GM12878 (cell line): ENCODE measurements at regions not wholly inside any gene's neighbourhood (a gene's known extent, or its start where the extent isn't known, plus 50 kb on each side); places are given as distances from the start of the nearest gene placed in this dataset.

ENCODE experiments used
- ATAC-seq: fragments of 200-7000 bp; cut with Tn5 transposase; 3 replicates; pipeline ENCODE4 v1.9.1; 2020; ENCODE audit warnings: mild to moderate bottlenecking, moderate library complexity
- BruUV-seq: library from RNA; stranded (reverse); fragments of 400-500 nt; replicated peaks from 2 replicates; lab custom pipeline; 2021; lab: Mats Ljungman, UMichigan
- CTCF ChIA-PET: fragments of 300-600 bp; sonication (Branson Sonifier 250); formaldehyde crosslinking; extraction: SDS; loops from one replicate; lab custom pipeline; 2021; ENCODE audit warnings: inconsistent platforms; lab: Yijun Ruan, JAX
- POLR2A ChIA-PET: fragments of 350-600 bp; formaldehyde crosslinking; extraction: SDS; loops from one replicate; lab custom pipeline; 2021; ENCODE audit warnings: inconsistent platforms; lab: Charles Lee
- RAD21 ChIA-PET: fragments of 300-600 bp; sonication (Branson Sonifier 250); formaldehyde crosslinking; loops from one replicate; lab custom pipeline; 2023; ENCODE audit warnings: antibody characterized with exemption; ENCODE audit not compliant: unreplicated experiment; lab: Charles Lee
- SMC1A ChIA-PET: fragments of 300-600 bp; sonication (Branson Sonifier 250); formaldehyde crosslinking; loops from one replicate; lab custom pipeline; 2023; ENCODE audit not compliant: unreplicated experiment, uncharacterized antibody; lab: Charles Lee
- DNase-seq: peaks from one replicate; pipeline ENCODE4 v3.0.0-alpha.2; 2011; ENCODE audit warnings: low read depth, low spot score
- FAIRE-seq: peaks from 3 replicates; lab custom pipeline; 2011; peaks lifted over from hg19 to GRCh38; lab: Jason Lieb, UNC
- H2AFZ ChIP-seq: 2 replicates; pipeline ENCODE4 v1.6.0; 2011; ENCODE audit warnings: low read depth, low read length, control low read depth; ENCODE audit not compliant: control insufficient read depth
- H3K27ac ChIP-seq: 2 replicates; pipeline ENCODE4 v1.5.1; 2011; ENCODE audit warnings: control low read depth; ENCODE audit not compliant: control insufficient read depth, insufficient read depth
- H3K27me3 ChIP-seq, 2 experiments: replicated peaks in 1 of 2; 2 replicates each; pipeline versions ENCODE4 v1.6.0 to v1.6.1; 2011; ENCODE audit warnings: low read length in 1 of 2; ENCODE audit not compliant: control insufficient read depth in 2 of 2, insufficient read depth in 2 of 2
- H3K36me3 ChIP-seq, 2 experiments: 2 replicates each; pipeline ENCODE4 v1.5.1; 2011; ENCODE audit warnings: low read length in 1 of 2; ENCODE audit not compliant: control insufficient read depth in 2 of 2, insufficient read depth in 2 of 2
- H3K4me1 ChIP-seq: 2 replicates; pipeline ENCODE4 v1.6.1; 2011; ENCODE audit warnings: mild to moderate bottlenecking, low read length, moderate library complexity, mixed read lengths; ENCODE audit not compliant: control insufficient read depth, insufficient read depth
- H3K4me2 ChIP-seq: 2 replicates; pipeline ENCODE4 v1.6.0; 2011; ENCODE audit warnings: control low read depth; ENCODE audit not compliant: control insufficient read depth, insufficient read depth
- H3K4me3 ChIP-seq: fragments of 200-600 bp; sonication (generic); 2 replicates; pipeline ENCODE4 v1.5.1; 2016
- H3K79me2 ChIP-seq: 2 replicates; pipeline ENCODE4 v1.6.0; 2011; ENCODE audit warnings: low read length; ENCODE audit not compliant: control insufficient read depth, insufficient read depth
- H3K9ac ChIP-seq: 2 replicates; pipeline ENCODE4 v1.8.0; 2011; ENCODE audit warnings: low read length, control low read depth, mixed read lengths; ENCODE audit not compliant: control insufficient read depth, insufficient read depth
- H3K9me3 ChIP-seq: replicated peaks from 3 replicates; pipeline ENCODE4 v1.5.1; 2011; ENCODE audit warnings: mild to moderate bottlenecking, low read length; ENCODE audit not compliant: control insufficient read depth, insufficient read depth
- H4K20me1 ChIP-seq: 2 replicates; pipeline ENCODE4 v1.6.0; 2011; ENCODE audit not compliant: control insufficient read depth, insufficient read depth
- ATF7 ChIP-seq: fragments of 450-650 bp; IDR thresholded peaks from 2 replicates; pipeline ENCODE4 v1.6.1; 2016; ENCODE audit warnings: low read depth, mild to moderate bottlenecking
- CBX3 ChIP-seq: fragments of 200-600 bp; sonication (generic); IDR thresholded peaks from 2 replicates; pipeline ENCODE4 v1.6.1; 2016; ENCODE audit warnings: low read depth, borderline replicate concordance
- CHD1 ChIP-seq: IDR thresholded peaks from 2 replicates; pipeline ENCODE4 v1.6.1; 2012; ENCODE audit warnings: low read depth, low read length, improper control_type of control experiment
- NFXL1 ChIP-seq: fragments of 450-650 bp; IDR thresholded peaks from 2 replicates; pipeline ENCODE4 v1.6.1; 2017; ENCODE audit warnings: antibody characterized with exemption, mild to moderate bottlenecking, borderline replicate concordance
- WGBS: methylation state at CpG from one replicate; pipeline ENCODE4 v1.1.6; 2016; ENCODE audit warnings: low lambda C conversion rate; ENCODE audit not compliant: insufficient replicate concordance, insufficient coverage; ENCODE audit errors: missing lambda C conversion rate; 5-methylcytosine and 5-hydroxymethylcytosine counted together
- in situ Hi-C: fragments of 300-500 bp; cut with MboI; formaldehyde crosslinking; loops from 9 replicates; pipeline ENCODE4 v1.14.3; 2018; ENCODE audit warnings: mixed read lengths
- intact Hi-C: fragments of 100-400 bp; cut with micrococcal nuclease; formaldehyde crosslinking; loops from one replicate; pipeline ENCODE4 v1.14.2; 2022; ENCODE audit not compliant: unreplicated experiment
- TF ChIP-seq, protein P1 (sequence below): IDR thresholded peaks from 2 replicates; pipeline ENCODE4 v1.6.1; 2012; ENCODE audit warnings: low read depth, low read length, improper control_type of control experiment
- TF ChIP-seq, protein P2 (sequence below): IDR thresholded peaks from 2 replicates; pipeline ENCODE4 v1.6.1; 2012; ENCODE audit warnings: low read depth, low read length, improper control_type of control experiment
- TF ChIP-seq, protein P3 (sequence below): fragments of 150-350 bp; IDR thresholded peaks from 2 replicates; pipeline ENCODE4 v1.6.1; 2014; ENCODE audit warnings: mild to moderate bottlenecking, low read depth, low read length

DNA sequence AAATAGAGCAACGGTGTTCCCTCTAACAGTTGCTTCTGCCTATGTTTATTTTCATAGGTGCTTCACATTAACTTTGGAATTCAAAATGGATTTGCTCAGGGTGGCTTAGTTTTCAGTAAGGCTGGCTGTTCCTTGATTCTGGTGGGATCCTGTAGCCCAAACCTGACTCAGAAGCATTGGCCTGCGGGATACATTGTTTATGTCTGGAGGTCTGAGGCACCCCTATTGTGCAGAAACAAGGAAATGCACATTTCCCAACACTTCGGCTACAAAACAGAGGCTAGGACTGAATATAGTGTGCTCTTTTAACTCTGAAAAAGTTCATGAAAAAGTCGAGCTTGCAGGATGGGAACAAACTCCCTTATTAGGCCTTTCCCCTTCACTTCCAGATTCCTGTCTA is 133.8 kb upstream of the F3 start:
- no TSS peak for BruUV-seq
- intact Hi-C loops (no loop called here), in situ Hi-C loops (no loop called here)
- Histone ChIP-seq H3K27me3 (no peaks in the 10 kb centered on the region; a peak in 1 of 4 replicates), H3K9me3 (no peaks in the 10 kb centered on the region), H4K20me1 (no peaks in the 10 kb centered on the region)
- 10% methylated on average over 4 of the region's 4 CpGs for WGBS
- no peak for TF ChIP-seq ATF7
- TF ChIP-seq CHD1, result no peak
- TF ChIP-seq, protein P1, sequence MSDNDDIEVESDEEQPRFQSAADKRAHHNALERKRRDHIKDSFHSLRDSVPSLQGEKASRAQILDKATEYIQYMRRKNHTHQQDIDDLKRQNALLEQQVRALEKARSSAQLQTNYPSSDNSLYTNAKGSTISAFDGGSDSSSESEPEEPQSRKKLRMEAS, result no peak
- TF ChIP-seq CBX3, result no peak
- TF ChIP-seq, protein P2, sequence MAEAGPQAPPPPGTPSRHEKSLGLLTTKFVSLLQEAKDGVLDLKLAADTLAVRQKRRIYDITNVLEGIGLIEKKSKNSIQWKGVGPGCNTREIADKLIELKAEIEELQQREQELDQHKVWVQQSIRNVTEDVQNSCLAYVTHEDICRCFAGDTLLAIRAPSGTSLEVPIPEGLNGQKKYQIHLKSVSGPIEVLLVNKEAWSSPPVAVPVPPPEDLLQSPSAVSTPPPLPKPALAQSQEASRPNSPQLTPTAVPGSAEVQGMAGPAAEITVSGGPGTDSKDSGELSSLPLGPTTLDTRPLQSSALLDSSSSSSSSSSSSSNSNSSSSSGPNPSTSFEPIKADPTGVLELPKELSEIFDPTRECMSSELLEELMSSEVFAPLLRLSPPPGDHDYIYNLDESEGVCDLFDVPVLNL, result no peak
- TF ChIP-seq, protein P3, sequence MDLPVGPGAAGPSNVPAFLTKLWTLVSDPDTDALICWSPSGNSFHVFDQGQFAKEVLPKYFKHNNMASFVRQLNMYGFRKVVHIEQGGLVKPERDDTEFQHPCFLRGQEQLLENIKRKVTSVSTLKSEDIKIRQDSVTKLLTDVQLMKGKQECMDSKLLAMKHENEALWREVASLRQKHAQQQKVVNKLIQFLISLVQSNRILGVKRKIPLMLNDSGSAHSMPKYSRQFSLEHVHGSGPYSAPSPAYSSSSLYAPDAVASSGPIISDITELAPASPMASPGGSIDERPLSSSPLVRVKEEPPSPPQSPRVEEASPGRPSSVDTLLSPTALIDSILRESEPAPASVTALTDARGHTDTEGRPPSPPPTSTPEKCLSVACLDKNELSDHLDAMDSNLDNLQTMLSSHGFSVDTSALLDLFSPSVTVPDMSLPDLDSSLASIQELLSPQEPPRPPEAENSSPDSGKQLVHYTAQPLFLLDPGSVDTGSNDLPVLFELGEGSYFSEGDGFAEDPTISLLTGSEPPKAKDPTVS, result no peak
- no peak for TF ChIP-seq NFXL1
- TF ChIP-seq, all 136 proteins: peak for 0
- DNase-seq (no peak), ATAC-seq (no peak), FAIRE-seq (no peak)
- H3K4me2 ChIP-seq, result no peak overlapping the region
- CTCF ChIA-PET, result no interaction called here
- H3K4me3 ChIP-seq, result no peak overlapping the region
- H2AFZ ChIP-seq, result no peak overlapping the region
- no peak overlapping the region for H3K9ac ChIP-seq
- SMC1A ChIA-PET, result no interaction called here
- POLR2A ChIA-PET, result no interaction called here
- no peaks in the 10 kb centered on the region for H3K4me1 ChIP-seq
- no peaks in the 10 kb centered on the region for H3K79me2 ChIP-seq
- RAD21 ChIA-PET, result no interaction called here
- H3K27ac ChIP-seq, result no peak overlapping the region
- no peaks in the 10 kb centered on the region for H3K36me3 ChIP-seq
